SJCRH30 (cell line): ENCODE measurements at regions not wholly inside any gene's neighbourhood (a gene's known extent, or its start where the extent isn't known, plus 50 kb on each side); places are given as distances from the start of the nearest gene placed in this dataset.

Experiments
- DNase-seq, 2 experiments: peaks; one replicate each; pipeline ENCODE4 v3.0.0-alpha.2; 2015 to 2020
- H3K27ac ChIP-seq: fragments of 250-450 bp; sonication (Bioruptor Pico); 2 replicates; pipeline ENCODE4 v1.5.1; 2020; ENCODE audit warnings: mild to moderate bottlenecking, moderate library complexity
- H3K27me3 ChIP-seq: fragments of 250-450 bp; sonication (Bioruptor Pico); 2 replicates; pipeline ENCODE4 v1.5.1; 2020; ENCODE audit warnings: mild to moderate bottlenecking, moderate library complexity
- H3K36me3 ChIP-seq: fragments of 250-450 bp; sonication (Bioruptor Pico); 2 replicates; pipeline ENCODE4 v1.5.1; 2020; ENCODE audit warnings: mild to moderate bottlenecking, moderate library complexity
- H3K4me1 ChIP-seq: fragments of 250-450 bp; sonication (Bioruptor Pico); 2 replicates; pipeline ENCODE4 v1.5.1; 2020; ENCODE audit warnings: mild to moderate bottlenecking, moderate library complexity
- H3K4me3 ChIP-seq: fragments of 250-450 bp; sonication (Bioruptor Pico); 2 replicates; pipeline ENCODE4 v1.5.1; 2020; ENCODE audit warnings: mild to moderate bottlenecking, moderate library complexity
- H3K9me3 ChIP-seq: fragments of 250-450 bp; sonication (Bioruptor Pico); replicated peaks from 2 replicates; pipeline ENCODE4 v1.5.1; 2020; ENCODE audit warnings: mild to moderate bottlenecking, moderate library complexity

DNA sequence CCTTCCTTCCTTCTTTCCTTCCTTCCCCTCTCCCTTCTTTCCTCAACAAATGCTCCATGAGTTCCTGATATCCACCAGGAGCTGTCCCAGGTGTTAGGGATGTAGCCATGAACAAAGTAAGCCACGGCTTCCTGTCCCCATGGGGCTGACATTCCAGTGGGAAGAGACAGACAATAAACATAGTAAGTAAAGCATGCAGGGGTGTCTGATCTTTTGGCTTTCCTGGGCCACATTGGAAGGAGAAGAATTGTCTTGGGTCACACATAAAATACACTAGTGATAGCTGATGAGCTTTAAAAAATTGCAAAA lies 81.5 kb upstream of the ZBTB40 start:
- Histone ChIP-seq H3K36me3 (no peaks in the 10 kb centered on the region), H3K27me3 (peaks cover 15% of the 10 kb centered on the region; the same call in 1 of the 2 replicates), H3K4me3 (no peak overlapping the region), H3K4me1 (no peaks in the 10 kb centered on the region), H3K9me3 (no peaks in the 10 kb centered on the region), H3K27ac (no peak overlapping the region)
- no peak for DNase-seq

DNA sequence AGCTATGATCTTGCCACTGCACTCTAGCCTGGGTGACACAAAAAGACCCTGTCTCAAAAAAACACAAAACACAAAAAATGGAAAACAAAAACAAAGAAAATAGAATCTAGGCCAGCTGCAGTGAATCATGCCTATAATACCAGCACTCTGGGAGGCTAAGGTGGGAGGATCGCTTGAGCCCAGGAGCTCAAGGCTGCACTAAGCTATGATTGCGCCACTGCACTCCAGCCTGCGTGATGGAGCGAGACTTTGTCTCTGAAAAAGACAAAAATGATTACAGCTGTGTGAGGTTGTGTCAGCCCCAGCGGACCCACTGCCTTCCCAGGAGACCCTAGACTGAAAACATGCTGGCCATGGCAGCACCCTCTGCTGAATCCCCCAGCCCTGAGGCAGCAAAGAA lies 80.2 kb upstream of the ZBTB40 start:
- no peak for DNase-seq
- Histone ChIP-seq H3K27me3 (peaks cover 12% of the 10 kb centered on the region; the same call in 1 of the 2 replicates), H3K9me3 (no peaks in the 10 kb centered on the region), H3K36me3 (no peaks in the 10 kb centered on the region), H3K4me1 (no peaks in the 10 kb centered on the region), H3K27ac (no peak overlapping the region), H3K4me3 (no peak overlapping the region)

DNA sequence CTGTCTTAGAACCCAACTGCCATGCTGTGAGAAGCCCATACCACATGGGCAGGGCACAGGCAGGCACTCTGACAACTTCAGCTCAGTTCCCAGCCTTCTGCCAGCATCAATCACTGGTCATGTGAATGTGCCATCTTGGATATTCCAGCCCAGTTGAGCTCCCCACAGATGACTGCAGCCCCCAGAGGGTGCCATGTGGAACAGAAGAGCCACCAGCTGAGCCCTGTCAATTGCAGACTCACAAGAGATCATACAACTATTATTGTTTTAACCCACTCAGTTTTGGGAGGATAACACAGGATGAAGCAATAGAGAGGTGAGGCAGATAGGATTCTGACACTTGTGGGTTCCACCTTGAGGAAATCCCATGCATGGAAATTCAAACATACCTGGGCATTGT lies 78.4 kb upstream of the ZBTB40 start:
- no peaks in the 10 kb centered on the region for H3K9me3 ChIP-seq
- H3K36me3 ChIP-seq, result no peaks in the 10 kb centered on the region
- no peaks in the 10 kb centered on the region for H3K4me1 ChIP-seq
- no peak overlapping the region for H3K4me3 ChIP-seq
- DNase-seq, result no peak
- no peak overlapping the region for H3K27ac ChIP-seq
- peaks cover 10% of the 10 kb centered on the region; the same call in 1 of the 2 replicates for H3K27me3 ChIP-seq

DNA sequence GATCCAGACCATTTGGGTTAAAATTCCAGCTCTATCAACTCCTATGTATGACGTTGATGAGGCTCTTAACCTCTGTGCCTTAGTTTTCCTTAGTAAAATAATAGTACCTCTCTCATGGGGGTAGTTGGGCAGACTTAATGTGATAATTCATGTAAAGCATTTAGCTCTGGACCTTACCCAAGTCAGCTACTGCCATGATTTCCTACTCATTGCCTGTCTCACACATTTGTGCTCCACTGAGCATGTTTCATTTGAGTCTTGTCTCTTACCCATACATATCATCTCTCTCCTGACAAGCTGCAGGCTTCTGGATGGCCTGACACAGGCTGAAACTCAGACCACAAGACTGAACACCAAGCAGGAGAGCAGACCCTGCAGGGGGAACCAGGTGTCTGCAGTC lies 77.7 kb upstream of the ZBTB40 start:
- no peaks in the 10 kb centered on the region for H3K9me3 ChIP-seq
- peaks cover 10% of the 10 kb centered on the region; the same call in 1 of the 2 replicates for H3K27me3 ChIP-seq
- no peak overlapping the region for H3K4me3 ChIP-seq
- no peak for DNase-seq
- H3K27ac ChIP-seq, result no peak overlapping the region
- H3K36me3 ChIP-seq, result no peaks in the 10 kb centered on the region
- no peaks in the 10 kb centered on the region for H3K4me1 ChIP-seq

DNA sequence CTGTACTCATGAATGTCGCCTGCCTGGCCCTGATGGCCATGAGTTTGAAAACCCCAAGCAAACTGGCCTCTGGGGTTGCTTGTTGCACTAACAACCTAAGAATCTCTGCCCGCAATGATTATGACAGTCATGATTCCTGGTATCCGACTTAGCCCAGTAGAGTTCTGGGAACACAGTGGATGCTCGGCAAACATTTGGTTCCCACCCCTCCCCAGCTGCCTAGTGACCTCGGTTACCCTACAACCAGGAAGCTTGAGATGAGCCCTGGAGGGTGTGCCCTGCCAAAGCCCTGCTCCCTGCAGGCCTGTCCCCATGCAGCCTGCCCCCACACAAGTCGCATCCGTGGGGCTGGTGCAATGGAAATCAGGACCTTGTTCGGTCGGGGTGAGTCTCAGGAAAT lies 76.0 kb upstream of the ZBTB40 start:
- Histone ChIP-seq H3K4me3 (no peak overlapping the region), H3K27me3 (0 out of 2 replicates have a peak, but pooled peaks cover 3% of the 10 kb centered on the region), H3K27ac (no peak overlapping the region), H3K9me3 (no peaks in the 10 kb centered on the region), H3K36me3 (no peaks in the 10 kb centered on the region), H3K4me1 (no peaks in the 10 kb centered on the region)
- DNase-seq, result no peak

DNA sequence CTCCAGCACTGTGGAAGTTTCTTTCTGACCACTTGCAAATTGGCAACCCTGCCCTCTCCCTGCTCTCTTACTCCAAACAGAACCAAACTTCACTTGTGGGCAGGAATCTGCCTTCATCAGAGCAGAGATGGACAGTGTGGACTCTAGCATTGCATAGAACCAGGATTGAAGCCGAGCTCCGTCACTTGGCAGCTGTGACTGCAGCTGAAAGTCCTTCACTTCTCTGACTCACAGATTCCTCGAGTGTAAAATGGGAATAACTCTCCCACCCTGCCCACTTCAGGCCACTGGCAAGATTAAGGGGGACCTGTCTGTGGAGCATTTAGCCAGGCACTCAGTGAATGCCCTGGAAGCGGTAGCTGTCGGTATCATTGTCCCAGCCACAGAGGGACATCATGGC lies 75.7 kb upstream of the ZBTB40 start:
- no peaks in the 10 kb centered on the region for H3K36me3 ChIP-seq
- H3K27ac ChIP-seq, result no peak overlapping the region
- 0 out of 2 replicates have a peak, but pooled peaks cover 1% of the 10 kb centered on the region for H3K27me3 ChIP-seq
- H3K4me3 ChIP-seq, result no peak overlapping the region
- no peaks in the 10 kb centered on the region for H3K4me1 ChIP-seq
- H3K9me3 ChIP-seq, result no peaks in the 10 kb centered on the region
- no peak for DNase-seq

DNA sequence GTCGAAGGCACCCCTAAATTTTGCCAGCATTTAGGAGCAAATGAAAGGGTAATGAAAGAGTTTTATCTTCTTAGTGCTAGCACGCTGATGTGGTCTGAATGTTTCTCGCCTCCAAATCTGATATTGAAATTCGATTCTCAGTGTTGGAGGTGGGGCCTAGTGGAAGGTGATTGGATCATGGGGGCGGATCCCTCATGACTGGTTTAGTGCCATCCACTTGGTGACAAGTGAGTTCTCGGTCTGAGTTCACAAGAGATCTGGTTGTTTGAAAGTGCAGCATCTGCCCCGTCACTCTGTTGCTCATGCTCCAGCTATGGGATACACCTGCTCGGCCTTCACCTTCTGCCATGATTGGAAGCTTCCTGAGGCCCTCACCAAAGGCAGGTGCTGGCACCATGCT lies 75.1 kb upstream of the ZBTB40 start:
- no peaks in the 10 kb centered on the region for H3K4me1 ChIP-seq
- no peaks in the 10 kb centered on the region for H3K9me3 ChIP-seq
- DNase-seq, result no peak
- H3K4me3 ChIP-seq, result no peak overlapping the region
- no peaks in the 10 kb centered on the region for H3K36me3 ChIP-seq
- no peaks in the 10 kb centered on the region for H3K27me3 ChIP-seq
- H3K27ac ChIP-seq, result no peak overlapping the region

DNA sequence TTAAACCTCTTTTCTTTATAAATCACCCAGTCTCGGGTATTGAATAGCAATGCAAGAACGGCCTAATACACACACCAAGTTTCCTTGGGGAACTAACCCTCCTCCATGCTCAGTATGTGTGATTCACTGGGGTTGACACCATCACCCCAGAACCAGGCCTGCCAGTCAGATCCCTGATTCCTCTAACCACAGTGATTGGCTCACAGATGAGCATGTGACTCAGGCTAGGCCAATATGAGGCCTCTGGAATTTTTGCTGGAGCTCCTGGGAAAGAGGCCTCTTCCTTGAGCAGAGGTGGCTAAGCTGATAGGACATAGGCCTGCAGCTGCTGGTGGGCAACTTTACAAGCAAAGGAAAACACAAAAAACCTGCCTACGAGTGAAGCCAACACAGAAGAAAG lies 74.7 kb upstream of the ZBTB40 start:
- Histone ChIP-seq H3K36me3 (no peaks in the 10 kb centered on the region), H3K27me3 (no peaks in the 10 kb centered on the region), H3K27ac (no peak overlapping the region), H3K9me3 (no peaks in the 10 kb centered on the region), H3K4me3 (no peak overlapping the region), H3K4me1 (no peaks in the 10 kb centered on the region)
- DNase-seq, result no peak

DNA sequence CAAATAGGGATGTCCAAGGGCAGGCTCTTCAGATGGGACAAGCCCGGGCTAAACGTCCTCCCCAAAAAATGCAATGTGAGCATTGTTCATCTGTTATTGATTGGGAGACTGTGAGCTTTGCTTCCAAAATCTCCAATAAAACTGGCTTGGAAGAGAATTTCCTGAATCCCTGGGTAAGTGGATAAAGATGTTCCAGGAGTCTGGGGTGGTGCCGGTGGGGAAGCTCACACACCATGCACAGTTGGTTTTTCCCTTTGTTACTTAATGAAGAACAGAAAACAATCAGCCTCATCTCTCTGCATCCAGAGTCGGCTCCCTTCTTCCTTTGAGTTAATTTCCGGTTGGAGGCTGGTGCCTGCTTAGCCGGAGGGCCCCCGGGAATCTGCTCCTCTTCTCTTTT lies 72.1 kb upstream of the ZBTB40 start:
- Histone ChIP-seq H3K4me1 (no peaks in the 10 kb centered on the region), H3K9me3 (no peaks in the 10 kb centered on the region), H3K36me3 (no peaks in the 10 kb centered on the region), H3K4me3 (no peak overlapping the region), H3K27me3 (no peaks in the 10 kb centered on the region), H3K27ac (no peak overlapping the region)
- DNase-seq, result no peak

DNA sequence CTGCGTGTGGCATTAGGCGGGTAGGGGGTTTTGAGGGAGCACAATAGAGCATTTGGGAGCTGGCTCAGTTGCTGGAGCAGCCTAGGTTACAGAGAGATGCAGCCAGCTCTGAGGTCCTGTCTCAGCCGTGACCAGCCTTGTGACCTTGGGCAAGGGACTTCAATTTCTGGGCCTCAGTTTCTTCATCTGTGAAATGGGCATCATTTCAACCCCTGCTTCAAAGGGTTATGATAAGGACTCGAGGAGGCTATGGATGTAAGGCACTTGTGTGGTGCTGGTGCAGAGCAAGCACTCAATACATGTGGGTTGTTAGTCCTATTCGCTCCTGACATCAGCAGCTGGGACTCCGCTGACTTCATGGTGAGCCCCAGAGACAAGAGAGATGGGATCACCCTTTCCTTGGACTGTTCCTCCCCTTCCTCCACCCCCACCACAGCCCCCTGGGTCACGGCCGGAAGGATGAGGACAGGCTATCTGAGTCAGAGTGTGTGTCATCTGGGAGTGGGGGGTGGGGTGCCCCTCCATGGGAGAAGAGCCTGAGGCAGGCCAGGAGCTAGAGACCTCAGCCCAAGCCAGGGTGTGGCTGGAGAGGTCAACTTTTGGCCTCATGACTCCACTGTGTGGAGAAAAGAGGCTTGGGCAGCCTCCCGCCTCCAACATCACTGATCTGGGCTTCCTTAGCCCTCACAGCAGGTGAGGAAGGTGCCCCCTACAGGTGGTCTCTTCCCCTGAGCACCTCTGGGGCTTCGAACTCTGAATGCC lies 71.4 kb upstream of the ZBTB40 start:
- no peaks in the 10 kb centered on the region for H3K36me3 ChIP-seq
- H3K9me3 ChIP-seq, result no peaks in the 10 kb centered on the region
- DNase-seq, result peak in 1 of 2 experiments; percentile 16
- no peaks in the 10 kb centered on the region for H3K4me1 ChIP-seq
- no peaks in the 10 kb centered on the region for H3K27me3 ChIP-seq
- no peak overlapping the region for H3K4me3 ChIP-seq
- no peak overlapping the region for H3K27ac ChIP-seq

DNA sequence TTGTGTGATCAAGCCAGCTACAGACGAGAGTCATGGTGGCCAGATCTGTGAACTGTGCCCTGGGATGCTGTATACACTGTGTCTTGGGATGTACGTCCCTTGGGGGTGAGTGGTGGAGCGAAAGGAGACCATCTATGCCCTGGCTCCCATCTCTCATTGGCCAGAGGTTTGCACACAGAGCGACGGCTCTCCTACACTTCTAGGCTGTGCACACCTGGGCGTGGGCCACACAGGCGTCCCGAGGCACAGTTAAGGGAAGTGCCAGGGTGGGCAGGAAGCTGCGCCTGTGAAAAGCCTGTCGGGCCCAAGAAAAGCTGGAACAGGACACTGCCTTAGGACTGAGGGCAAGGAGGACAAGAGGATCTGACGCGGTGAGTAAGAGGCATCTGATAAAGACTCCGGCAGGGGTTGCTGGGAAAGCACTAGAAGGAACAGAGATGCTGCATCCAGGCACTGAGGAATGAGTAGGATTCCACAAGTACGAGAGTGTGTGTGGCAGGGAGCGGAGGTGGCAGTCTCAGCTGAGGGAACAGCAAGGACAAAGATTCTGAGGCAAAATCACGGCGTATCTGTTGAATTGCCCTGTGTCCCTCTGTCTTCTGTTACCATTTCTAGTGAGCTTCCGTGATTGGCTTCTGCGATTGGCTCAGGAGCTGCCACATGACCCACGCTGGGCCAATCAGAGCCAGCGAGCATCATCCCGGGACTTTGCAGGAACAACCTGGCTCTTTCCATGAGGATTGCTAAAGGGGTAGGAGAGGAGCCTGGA lies 67.9 kb upstream of the ZBTB40 start:
- no peaks in the 10 kb centered on the region; the same call in 1 of the 2 replicates for H3K27me3 ChIP-seq
- no peak overlapping the region for H3K4me3 ChIP-seq
- H3K9me3 ChIP-seq, result no peaks in the 10 kb centered on the region
- H3K27ac ChIP-seq, result no peak overlapping the region
- H3K4me1 ChIP-seq, result peaks cover under 1% of the 10 kb centered on the region; the same call in 1 of the 2 replicates
- no peaks in the 10 kb centered on the region for H3K36me3 ChIP-seq
- peak in 1 of 2 experiments; percentile 33 for DNase-seq

DNA sequence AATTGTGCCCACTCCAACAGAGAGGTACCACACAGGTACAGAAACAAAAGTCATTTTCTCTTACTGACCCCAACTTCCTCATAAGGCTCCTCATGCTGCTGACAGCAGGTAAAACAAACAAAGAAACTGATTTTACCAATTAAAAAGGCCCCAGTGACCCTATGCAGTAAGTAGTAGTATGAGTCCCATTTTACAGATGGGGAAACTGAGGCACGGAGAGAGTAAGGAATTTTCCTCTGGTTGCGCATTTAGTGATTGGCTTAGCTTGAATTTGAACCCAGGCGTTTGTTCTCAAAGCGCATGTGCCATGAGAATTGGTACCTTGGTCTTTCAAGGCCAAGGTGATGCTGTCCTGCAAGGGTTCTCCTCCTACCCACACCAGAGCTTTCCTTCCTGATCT lies 66.1 kb upstream of the ZBTB40 start:
- Histone ChIP-seq H3K9me3 (no peaks in the 10 kb centered on the region), H3K27ac (no peak overlapping the region), H3K36me3 (no peaks in the 10 kb centered on the region), H3K4me1 (peaks cover 8% of the 10 kb centered on the region; the same call in 1 of the 2 replicates), H3K27me3 (no peaks in the 10 kb centered on the region; the same call in 1 of the 2 replicates), H3K4me3 (no peak overlapping the region)
- no peak for DNase-seq

DNA sequence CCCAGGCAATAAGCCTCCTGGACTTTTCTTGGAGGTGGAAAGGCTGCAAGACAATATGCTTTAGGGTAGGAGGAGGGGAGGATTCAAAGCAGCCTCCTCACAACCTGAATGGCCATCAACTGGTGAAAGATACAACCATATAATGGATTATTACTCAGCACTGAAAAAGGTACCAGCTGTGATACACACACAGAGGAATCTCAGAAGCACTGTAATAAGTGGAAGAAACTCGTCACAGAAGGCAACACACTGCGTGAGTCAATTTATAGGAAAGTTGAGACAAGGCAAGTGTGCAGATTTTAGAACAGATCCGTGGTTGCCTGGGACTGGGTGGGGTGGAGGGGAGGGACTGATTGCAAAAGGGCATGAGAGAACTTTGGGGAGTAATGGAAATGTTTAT lies 64.9 kb upstream of the ZBTB40 start:
- Histone ChIP-seq H3K4me3 (no peak overlapping the region), H3K4me1 (peaks cover 8% of the 10 kb centered on the region; the same call in 1 of the 2 replicates), H3K9me3 (no peaks in the 10 kb centered on the region), H3K27me3 (no peaks in the 10 kb centered on the region; the same call in 1 of the 2 replicates), H3K27ac (no peak overlapping the region), H3K36me3 (no peaks in the 10 kb centered on the region)
- no peak for DNase-seq

DNA sequence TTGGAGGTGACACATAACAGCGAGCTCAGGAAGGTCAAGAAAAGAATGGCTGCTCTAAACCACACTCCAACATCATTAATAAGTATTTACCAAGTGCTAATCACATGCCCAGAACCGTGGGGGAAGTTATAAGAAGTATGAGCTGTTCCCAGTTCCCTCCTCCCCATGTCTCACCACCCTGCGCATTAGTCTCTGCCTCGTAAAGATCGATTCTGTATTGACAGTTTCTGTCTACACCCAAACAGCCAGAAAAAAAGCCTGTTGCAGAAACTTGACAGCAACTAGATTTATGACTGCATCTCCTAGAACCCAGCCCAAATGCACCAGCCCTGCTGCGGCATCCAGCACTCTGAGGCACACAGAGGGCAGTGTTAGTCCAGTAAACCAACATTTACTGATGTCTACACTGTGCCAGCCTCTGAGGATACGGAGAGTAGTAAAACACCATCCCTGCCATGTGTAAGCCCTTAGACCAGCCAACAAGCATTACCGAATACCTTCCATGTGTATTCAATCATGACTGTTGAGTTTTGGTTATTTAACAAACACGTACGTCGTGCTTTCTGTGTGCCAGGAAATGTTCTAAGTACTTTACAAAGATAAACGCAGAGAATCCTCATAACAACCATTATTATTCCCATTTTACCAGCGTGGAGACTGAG lies 63.6 kb upstream of the ZBTB40 start:
- Histone ChIP-seq H3K9me3 (no peaks in the 10 kb centered on the region), H3K27me3 (no peaks in the 10 kb centered on the region; the same call in 1 of the 2 replicates), H3K27ac (no peak overlapping the region), H3K4me1 (peaks cover 8% of the 10 kb centered on the region; the same call in 1 of the 2 replicates), H3K4me3 (no peak overlapping the region), H3K36me3 (no peaks in the 10 kb centered on the region)
- DNase-seq, result no peak
